ENCODE measurements at regions not wholly inside any gene's neighbourhood (a gene's known extent, or its start where the extent isn't known, plus 50 kb on each side); places are given as distances from the start of the nearest gene placed in this dataset.
"Not testable (repeated sequence)": the region's sequence is repeated elsewhere in the genome, so short reads cannot be mapped to it uniquely, and the experiment has no call there.

DNA sequence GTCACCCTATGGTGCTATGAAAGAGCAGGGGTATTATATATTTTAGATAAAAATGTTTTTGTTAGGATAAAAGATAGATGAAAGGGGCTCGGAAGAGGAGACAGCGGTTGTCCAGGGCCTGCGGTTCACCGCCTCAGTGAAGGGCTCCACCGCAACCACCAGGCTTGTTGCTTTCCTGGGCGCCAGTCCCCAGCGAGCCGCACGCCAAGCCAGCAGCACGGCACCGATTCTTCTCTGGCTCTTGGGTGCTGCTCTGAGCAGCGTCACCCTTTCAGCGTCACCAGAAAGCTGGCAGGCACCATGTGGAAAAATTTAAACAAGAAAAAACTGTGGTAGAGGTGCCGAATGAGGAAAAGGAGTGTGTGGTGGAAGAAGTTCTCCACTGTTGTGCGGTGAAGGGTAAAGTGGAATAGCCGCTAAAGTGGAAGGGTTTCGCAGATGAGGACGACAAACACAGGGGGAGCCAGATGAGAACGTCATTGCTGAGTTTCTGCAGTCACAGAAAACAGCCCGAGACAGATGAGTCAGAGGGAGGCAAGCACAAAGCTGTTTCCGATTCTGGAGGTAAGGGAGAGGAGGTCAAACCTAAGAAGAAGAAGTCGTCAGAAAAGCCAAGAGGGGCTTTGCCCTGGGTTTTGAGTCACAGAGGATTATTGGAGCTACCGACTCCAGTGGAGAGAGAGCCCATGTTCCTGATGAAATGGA, 569.2 kb downstream of the ZBBX start:
- no peak for DNase-seq

DNA sequence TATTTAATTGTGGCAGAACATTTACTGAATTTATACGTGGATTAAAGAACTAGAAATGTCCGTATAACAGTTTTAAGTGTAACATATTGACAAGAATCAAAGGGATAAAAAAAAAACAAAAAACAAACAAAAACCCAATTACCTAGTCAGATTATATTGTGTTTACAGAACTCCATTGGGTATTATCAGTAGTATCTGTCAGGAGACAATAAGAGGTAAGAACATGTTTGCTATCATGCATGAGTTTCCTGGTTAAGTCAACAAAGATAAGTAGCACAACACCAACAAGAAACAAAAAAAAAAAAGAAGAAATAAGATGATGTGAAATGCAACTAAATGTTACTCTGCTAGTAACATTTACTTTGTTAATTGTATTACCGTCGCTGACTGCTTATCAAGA, 570.6 kb downstream of the ZBBX start:
- DNase-seq = no peak

- no peak for DNase-seq
Observed at GRCh38 chr3:166788936-166789335, 591.2 kb downstream of the ZBBX start.

DNA sequence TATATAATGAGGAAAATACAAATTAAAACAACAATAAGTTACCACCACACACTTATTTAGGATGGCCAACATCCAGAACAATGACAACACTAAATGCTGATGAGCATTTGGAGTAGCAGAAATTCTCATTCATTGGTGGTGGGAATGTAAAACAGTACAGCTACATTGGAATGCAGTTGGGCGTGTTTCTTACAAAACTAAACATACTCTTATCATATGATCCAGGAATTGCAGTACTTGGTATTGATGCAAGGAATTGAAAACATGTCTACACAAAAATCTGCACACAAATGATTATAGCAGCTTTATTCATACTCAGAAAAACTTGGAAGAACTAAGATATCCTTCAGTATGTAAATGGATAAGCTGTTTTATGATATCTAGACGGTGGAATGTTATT, 594.2 kb downstream of the ZBBX start:
- DNase-seq = no peak

DNA sequence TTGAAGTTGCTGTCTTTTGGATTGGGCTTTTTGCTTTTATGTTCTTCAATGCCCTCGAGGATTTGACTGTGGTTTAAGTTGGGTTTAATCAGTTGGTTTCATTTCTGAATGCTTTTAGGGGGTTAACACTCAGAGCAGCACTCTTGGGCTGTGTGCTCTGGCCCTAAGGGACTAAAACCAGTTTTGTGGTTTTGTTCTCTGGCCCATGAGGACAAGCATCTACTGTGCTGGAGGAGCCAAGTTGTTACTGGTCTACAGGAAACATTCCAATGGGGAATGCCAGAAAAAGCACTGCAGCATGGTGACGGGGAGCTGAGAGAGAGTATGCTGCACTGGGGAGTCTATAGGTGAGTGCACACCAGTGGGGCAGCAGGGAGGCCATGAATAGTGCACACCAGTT, 596.9 kb downstream of the ZBBX start:
- DNase-seq = no peak

- DNase-seq = no peak
Observed at GRCh38 chr3:166764698-166765318, 615.3 kb downstream of the ZBBX start.

DNA sequence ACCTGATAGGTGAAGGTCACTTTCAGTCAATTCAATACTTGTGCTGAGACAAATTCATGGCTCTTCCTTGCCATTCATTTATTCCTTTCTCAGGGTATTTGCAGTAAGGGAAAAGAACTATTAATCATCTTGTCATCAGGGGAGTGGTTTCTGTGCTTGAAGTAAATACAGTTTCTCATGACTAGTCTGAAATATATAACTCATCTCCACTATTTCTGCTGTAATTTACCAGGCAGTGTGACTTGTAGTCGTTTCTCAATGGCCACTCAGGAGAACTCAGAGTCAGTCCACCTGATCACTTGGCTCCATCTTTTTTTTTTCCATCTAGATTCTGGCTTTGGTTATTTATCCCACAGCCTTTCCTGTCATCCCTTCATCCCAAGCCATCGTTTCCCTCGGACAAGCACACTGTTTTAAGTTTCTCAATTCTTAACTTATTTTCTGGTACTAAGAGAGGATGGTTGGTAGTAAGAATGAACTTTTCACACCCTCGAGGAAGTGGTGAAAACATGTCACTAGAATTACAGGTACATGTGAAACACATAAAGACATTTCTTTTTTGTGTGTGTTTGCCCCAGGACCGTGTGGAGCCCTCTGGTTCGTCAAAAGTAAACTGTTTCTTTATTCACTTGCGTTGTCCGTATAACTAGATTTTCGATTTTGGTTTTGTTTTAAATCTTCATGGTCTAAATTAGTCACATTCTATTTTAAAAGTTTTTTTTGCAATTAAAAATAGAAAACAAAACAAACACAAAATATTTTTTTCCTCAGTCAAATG, 620.2 kb downstream of the ZBBX start:
- no peak for DNase-seq

DNA sequence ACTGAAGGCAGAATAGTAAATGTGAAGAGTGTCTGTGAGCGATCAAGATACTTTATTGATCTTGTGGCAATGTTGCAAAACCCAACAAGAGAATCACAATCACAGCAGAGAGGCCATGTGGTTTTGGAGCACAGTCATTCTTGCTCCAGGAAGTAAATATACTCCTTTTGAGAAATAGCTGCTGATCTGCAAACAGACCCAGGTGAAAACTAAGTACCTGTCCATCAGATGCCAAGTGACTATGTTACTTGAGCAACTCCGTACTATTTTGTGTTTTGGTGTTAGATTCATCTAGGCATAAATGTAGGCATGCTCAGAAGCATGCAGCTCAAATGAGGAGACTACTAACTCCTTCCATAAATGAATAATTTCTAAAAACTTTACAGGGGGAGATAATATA, 627.9 kb downstream of the ZBBX start:
- DNase-seq = no peak

- DNase-seq = no peak
Observed at GRCh38 chr3:166743481-166744134, 636.5 kb downstream of the ZBBX start.

- DNase-seq = no peak
Observed at GRCh38 chr3:166734734-166735133, 645.4 kb downstream of the ZBBX start.

DNA sequence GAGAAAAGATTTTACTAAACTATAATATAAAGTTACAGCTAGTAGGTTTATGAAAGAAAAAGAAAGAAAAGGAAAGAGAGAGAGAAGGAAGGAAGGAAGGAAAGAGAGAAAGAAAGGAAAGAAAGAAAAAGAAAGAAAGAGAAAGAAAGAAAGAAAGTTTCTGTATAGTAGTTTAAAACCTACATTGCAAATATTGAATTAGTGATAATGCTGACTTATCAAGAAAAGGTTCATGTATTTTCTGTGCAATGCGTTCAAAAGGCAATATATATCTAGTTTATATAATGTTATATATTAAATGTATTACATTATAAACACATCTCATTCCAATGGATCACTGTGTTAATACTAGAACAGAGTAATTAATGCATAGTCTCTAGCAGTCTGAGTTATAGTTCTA, 648.4 kb downstream of the ZBBX start:
- no peak for DNase-seq

DNA sequence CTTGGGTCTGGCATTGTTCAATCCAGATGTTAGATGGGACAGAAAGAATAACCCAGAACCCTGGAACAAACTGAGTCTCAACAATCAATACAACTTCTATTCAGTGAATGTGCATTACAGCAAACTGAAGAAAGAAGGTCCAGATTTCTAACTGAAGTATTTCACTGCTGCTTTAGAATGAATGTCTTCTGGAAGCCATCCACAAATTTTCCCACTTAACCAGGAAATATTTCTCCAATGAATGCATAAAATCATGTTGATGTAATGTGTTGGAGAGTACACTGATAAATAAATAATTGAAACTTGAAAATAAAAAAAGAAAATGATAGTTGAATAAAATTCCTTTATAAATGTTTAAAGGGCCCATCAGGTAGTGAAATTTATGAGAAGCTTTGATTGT, 658.6 kb downstream of the ZBBX start:
- DNase-seq = no peak

GRCh38 chr3:166714206-166714605, 665.9 kb downstream of the ZBBX start:
- no peak for DNase-seq

DNA sequence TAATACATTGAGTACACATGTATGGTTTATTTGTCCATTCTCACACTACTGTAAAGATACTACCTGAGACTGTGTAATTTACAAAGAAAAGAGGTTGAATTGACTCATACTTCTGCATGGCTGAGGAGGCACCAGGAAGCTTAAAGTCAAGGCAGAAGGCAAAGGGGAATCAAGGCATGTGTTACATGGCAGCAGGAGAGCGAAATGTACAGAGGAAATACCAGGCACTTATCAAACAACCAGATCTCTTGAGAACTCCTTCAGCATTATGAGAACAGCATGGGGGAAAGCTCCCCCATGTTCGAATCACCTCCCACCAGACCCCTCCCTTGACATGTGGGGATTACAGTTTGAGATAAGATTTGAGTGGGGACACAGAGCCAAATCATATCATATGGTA, 666.3 kb downstream of the ZBBX start:
- DNase-seq = no peak

GRCh38 chr3:166706094-166706493, 674.0 kb downstream of the ZBBX start:
- DNase-seq = no peak

DNA sequence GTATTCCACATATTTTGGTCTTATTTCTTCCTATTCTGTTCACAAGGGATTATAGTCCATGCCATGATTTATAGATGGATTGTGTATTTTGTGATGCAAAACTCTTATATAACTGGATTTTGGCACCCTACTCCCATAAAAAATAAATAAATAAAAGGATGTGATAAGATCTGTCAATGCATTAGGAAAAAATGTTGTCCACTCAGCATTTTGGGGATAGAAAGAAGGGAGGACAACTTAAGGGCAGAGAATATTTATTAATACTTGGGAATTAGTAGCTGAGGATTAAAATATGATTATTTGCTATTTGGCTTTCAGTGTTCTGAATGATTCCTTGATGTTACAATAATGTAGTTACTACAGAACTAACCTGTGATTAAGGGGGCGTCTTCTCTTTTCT, 682.6 kb downstream of the ZBBX start:
- DNase-seq = no peak

GRCh38 chr3:166696103-166696502, 684.0 kb downstream of the ZBBX start:
- no peak for DNase-seq

DNA sequence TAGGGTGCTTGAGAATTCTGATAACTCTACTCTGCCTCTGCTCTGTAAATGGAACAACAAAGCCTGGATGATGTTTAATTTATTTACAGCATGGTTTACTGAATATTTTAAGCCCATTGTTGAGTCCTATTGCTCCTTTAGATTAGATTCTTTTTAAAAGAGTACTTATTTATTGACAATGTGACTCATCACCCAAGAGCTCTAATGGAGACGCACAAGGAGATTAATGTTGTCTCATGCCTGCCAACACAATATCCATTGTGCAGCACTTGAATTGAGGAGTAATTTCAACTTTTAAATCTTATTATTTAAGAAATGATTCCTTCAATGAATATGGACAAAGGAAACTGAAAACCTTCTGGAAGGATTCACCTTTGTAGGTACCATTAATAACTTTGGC, 691.4 kb downstream of the ZBBX start:
- no peak for DNase-seq

DNA sequence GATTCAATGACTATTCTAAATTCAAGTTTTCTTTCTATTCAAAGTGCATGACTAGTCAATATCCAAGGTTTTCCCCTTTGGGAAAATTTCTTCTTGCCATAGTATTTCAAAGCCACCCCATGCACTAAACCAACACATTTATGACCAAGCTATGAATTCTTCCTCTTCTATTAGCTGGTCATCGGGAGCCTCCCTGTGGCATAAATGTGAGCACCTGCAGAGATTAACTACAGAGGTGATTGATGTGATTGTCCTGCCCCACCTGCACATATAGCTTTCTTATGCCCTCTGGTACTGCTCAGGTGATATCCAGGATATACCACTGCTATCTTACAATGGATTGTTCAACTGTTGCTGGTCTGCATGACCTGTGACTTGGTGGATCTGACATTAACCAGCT, 694.9 kb downstream of the ZBBX start:
- no peak for DNase-seq

DNA sequence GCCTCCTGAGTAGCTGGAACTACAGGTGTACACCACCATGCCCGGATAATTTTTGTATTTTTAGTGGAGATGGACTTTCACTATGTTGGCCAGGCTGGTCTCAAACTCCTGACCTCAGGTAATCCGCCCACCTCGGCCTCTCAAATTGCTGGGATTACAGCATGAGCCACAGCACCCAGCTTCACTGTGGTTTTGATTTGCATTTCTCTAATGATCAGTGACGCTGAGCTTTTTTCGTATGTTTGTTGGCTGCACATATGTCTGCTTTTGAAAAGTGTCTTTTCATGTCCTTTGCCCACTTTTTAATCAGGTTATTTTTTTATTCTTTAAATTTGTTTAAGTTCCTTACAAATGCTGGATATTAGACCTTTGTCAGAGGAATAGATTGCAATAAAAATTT, 696.0 kb downstream of the ZBBX start:
- DNase-seq = not testable (repeated sequence)

DNA sequence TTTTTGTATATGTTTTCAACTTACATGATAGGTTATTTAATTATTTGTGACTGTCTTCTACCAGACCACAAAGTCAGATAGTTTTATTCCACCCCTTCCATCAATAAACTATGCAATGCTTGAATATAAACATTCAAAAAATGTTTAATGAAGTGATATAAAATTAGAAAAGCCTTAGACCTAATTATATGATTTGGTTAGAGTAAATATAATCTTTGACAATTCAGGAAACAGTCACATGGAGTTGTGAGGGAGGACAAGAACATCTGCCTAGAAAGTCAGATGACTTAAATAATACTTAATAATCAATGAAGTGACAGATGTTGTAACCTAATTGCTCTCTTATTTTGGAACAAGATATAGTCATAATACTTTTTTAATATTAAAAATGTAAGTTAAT, 710.3 kb downstream of the ZBBX start:
- DNase-seq = no peak

- no peak for DNase-seq
Observed at GRCh38 chr3:166663194-166663593, 716.9 kb downstream of the ZBBX start.

DNA sequence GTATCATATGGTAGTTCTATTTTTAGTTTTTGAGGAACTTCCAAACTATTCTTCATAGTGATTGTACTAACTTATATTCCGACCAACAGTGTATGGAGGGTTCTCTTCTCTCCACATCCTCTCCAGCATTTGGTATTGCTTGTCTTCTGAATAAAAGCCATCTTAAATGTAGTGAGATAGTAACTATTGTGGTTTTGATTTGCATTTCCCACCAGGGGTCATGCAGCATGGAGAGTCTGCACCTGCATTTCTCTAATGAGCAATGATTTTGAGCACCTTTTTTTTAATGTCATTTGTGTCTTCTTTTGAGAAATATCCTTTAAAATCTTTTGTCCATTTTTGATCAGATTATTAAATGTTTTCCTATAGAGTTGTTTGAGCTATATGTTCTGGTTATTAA, 718.5 kb downstream of the ZBBX start:
- no peak for DNase-seq

GRCh38 chr3:166660962-166661361, 719.1 kb downstream of the ZBBX start:
- DNase-seq = no peak

Data from NCI-H1048 (cell line).